HG03039 (cell line): ENCODE measurements at regions not wholly inside any gene's neighbourhood (a gene's known extent, or its start where the extent isn't known, plus 50 kb on each side); places are given as distances from the start of the nearest gene placed in this dataset.
"Not testable (repeated sequence)": the region's sequence is repeated elsewhere in the genome, so short reads cannot be mapped to it uniquely, and the experiment has no call there.

Source experiments
- ATAC-seq: cut with Tn5 transposase; IDR thresholded peaks from one replicate; pipeline ENCODE4 v1.9.1; 2021; ENCODE audit warnings: mild to moderate bottlenecking, moderate library complexity; ENCODE audit not compliant: unreplicated experiment

- ATAC-seq: no peak
Measured at GRCh38 chr18:73168236-73168635, 300.4 kb upstream of the NETO1 start.

- ATAC-seq: no peak
Measured at GRCh38 chr18:73164430-73164829, 296.6 kb upstream of the NETO1 start.

DNA sequence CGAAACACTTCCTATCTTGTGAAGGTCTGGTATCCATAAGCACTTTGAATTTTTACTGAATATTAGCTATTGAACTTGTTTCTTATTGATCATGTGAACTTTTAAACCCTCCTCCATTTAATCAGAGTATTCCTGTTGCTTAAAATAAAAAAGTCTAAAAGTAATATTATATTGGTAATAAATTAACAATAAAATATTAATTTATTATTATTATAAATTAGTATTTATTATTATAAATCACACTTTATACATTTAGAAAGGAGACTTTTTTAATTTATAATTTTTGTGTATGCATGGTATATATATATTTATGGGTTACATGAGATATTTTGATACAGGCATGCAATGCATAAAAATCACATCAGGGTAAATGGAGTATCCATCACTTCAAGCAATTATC lies 295.4 kb upstream of the NETO1 start:
- ATAC-seq: no peak

- ATAC-seq: no peak
Measured at GRCh38 chr18:73156117-73156516, 288.3 kb upstream of the NETO1 start.

DNA sequence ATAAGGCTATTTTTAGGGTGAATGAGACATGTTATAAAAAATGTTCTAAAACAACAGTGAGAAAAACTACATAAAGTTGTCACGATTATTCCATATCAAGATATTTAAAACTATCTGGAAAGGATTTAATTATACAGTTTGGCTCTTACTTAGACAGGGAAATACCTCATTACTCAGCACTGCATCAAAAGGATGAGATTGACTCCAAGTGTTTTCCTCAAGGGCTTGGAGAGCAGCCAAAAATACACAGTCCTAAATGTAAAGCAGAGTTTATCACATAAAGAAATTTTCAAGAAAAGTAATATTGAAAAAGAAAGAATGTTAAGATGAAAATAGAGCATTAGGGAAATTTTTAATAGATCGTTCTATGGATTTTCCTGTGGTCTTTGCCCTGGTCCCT lies 285.5 kb upstream of the NETO1 start:
- no peak for ATAC-seq

- ATAC-seq: no peak
Measured at GRCh38 chr18:73151086-73151485, 283.3 kb upstream of the NETO1 start.

- no peak for ATAC-seq
Measured at GRCh38 chr18:73150199-73150598, 282.4 kb upstream of the NETO1 start.

GRCh38 chr18:73147590-73147989 lies 279.8 kb upstream of the NETO1 start:
- no peak for ATAC-seq

GRCh38 chr18:73144030-73144429 lies 276.2 kb upstream of the NETO1 start:
- no peak for ATAC-seq

GRCh38 chr18:73136134-73136533 lies 268.3 kb upstream of the NETO1 start:
- no peak for ATAC-seq

GRCh38 chr18:73124175-73124574 lies 256.4 kb upstream of the NETO1 start:
- ATAC-seq: no peak

- no peak for ATAC-seq
Measured at GRCh38 chr18:73121207-73121606, 253.4 kb upstream of the NETO1 start.

- ATAC-seq: no peak
Measured at GRCh38 chr18:73120626-73121025, 252.8 kb upstream of the NETO1 start.

DNA sequence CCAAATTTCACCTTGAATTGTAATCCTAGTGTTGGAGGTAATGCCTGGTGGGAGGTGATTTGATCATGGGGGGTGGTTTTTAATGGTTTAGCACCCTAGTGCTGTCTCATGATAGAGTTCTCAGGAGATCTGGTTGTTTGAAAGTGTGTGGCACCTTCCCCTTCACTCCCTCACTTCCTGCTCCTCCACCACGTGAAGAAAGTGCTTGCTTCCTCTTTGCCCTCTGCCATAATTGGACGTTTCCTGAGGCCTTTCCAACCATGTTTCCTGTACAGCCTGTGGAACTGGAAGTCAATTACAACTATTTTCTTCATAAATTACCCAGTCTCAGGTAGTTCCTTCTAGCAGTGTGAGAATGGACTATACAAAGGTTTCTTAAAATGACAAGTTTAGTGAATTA lies 251.8 kb upstream of the NETO1 start:
- ATAC-seq: no peak

DNA sequence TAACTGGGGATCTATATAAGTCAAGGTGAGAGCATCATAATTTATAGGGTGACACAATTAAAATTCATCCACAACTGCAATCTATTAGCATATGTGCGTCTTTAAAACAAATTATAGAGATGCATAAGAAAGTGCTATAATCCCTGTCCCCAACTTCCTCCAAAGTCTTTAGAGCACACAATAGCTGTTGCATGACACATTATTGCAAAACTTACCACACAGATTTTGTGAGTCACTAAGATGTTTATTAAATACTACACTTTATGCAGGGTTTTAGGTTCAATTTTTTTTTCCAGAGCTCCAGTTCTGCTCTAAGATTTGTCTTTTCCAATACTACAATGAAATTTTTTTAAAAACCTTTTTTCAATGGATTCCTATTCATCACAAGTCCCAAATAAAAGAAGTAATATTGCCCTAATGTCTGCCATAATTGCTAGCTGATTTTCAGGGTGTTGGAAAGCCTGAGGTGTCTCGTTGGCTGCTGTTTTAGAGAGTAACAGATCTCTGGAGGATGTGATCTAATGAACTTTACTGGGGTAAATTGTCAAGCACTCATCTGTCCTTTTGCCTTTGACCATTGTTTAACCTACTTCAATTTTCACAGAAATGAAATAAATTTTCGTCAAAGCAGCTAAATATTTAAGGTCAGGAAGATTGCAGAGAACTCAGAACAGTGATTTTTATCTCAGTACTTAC lies 250.5 kb upstream of the NETO1 start:
- ATAC-seq: no peak

- no peak for ATAC-seq
Measured at GRCh38 chr18:73110307-73110706, 242.5 kb upstream of the NETO1 start.

DNA sequence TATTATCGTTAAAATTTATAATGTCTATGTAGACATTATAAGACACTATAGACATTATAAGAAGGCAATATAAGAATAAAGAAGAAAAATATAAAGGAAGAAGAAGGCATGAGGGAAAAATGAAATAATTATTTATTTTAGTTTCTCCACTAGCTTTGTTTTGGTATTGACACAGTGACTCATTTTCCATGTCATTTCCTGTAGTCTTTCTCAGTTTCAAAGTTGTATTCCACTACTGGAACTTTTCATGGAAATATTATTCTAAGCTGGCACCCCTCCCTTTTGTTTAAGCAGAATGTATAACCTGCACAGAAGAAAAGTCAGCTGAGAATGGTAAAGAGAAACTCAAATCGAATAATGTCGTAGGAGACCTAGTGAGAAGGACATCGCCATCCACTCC lies 234.2 kb upstream of the NETO1 start:
- ATAC-seq: no peak

GRCh38 chr18:73101491-73101890 lies 233.7 kb upstream of the NETO1 start:
- not testable (repeated sequence) for ATAC-seq

- ATAC-seq: no peak
Measured at GRCh38 chr18:73099759-73100158, 232.0 kb upstream of the NETO1 start.

- ATAC-seq: no peak
Measured at GRCh38 chr18:73093687-73094250, 226.0 kb upstream of the NETO1 start.

DNA sequence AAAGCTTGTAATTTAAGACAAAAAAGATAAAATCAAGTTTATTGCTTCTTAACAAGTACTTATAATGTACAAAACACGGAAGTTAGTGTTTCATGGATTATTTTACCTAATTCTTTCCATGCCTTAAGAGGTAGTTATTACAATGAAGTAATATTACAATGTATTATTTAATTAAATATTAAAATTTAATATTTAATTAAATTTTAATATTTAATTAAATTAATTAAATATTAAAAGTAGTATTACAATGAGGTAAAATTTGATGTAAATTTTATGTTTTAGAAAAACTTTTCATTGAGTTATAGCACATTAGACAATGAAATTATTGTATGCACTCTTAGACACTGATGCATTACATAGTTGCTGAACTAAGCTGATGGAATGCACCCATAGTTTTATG lies 220.7 kb upstream of the NETO1 start:
- no peak for ATAC-seq

GRCh38 chr18:73087282-73087977 lies 219.6 kb upstream of the NETO1 start:
- ATAC-seq: no peak
